Fibroblast of villous mesenchyme (primary cell): ENCODE measurements at regions not wholly inside any gene's neighbourhood (a gene's known extent, or its start where the extent isn't known, plus 50 kb on each side); places are given as distances from the start of the nearest gene placed in this dataset.

Source experiments
- DNase-seq: peaks from one replicate; pipeline ENCODE4 v3.0.0-alpha.2; 2010; ENCODE audit warnings: low read depth
- H3K4me3 ChIP-seq: 2 replicates; pipeline ENCODE4 v1.5.1; 2011; ENCODE audit warnings: low read depth, mild to moderate bottlenecking, low read length
- TF ChIP-seq, protein P1 (sequence below): IDR thresholded peaks from 2 replicates; pipeline ENCODE4 v1.5.1; 2012; ENCODE audit warnings: low read depth, mild to moderate bottlenecking, low read length; ENCODE audit not compliant: insufficient read depth

GRCh38 chr11:123251657-123252344, 56.8 kb upstream of the CLMP start:
- TF ChIP-seq, protein P1, sequence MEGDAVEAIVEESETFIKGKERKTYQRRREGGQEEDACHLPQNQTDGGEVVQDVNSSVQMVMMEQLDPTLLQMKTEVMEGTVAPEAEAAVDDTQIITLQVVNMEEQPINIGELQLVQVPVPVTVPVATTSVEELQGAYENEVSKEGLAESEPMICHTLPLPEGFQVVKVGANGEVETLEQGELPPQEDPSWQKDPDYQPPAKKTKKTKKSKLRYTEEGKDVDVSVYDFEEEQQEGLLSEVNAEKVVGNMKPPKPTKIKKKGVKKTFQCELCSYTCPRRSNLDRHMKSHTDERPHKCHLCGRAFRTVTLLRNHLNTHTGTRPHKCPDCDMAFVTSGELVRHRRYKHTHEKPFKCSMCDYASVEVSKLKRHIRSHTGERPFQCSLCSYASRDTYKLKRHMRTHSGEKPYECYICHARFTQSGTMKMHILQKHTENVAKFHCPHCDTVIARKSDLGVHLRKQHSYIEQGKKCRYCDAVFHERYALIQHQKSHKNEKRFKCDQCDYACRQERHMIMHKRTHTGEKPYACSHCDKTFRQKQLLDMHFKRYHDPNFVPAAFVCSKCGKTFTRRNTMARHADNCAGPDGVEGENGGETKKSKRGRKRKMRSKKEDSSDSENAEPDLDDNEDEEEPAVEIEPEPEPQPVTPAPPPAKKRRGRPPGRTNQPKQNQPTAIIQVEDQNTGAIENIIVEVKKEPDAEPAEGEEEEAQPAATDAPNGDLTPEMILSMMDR: no peak
- DNase-seq: peak; percentile 76
- no peak overlapping the region for H3K4me3 ChIP-seq

DNA sequence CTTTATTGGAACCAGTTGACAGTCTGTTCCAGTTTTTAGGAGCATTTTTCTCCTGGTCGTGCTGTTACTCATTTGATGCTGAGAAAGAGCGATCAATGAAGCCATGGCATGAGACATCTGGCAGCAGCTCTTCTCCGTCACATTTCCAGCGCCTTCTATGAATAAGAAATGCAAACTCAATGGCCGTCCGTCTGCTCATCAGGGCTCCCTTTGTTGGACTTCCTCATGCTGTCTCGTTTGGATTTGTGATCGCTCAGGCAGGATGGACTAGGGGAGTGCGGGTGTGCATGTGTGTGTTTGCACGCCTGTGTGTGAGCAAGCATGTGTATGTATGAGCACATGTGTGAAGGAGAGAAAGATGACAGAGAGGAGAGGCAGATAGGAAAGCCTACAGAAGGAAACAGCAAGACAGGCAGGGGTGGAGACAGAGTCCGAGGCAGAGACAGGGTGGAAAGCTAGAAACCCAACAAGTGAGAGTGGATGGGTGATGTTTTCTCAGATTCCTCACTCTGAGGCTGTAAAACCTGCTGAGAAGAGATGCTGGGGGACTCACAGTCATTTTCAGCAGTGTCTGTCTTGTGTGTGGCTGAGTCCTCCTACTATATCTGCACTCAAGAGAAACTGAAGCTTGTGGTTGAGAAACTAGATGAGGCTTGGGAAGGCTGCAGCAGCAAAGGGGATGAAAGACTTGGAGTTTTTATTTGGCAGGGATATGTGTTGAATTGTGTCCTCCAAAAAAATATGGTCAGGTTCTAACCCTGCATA, 56.0 kb upstream of the CLMP start:
- no peak for DNase-seq
- TF ChIP-seq, protein P1: no peak

GRCh38 chr11:123249354-123249753, 54.3 kb upstream of the CLMP start:
- no peak overlapping the region for H3K4me3 ChIP-seq
- TF ChIP-seq, protein P1: no peak
- DNase-seq: no peak

More for the DNA sequence above, 56.0 kb upstream of the CLMP start:
- no peak overlapping the region for H3K4me3 ChIP-seq

DNA sequence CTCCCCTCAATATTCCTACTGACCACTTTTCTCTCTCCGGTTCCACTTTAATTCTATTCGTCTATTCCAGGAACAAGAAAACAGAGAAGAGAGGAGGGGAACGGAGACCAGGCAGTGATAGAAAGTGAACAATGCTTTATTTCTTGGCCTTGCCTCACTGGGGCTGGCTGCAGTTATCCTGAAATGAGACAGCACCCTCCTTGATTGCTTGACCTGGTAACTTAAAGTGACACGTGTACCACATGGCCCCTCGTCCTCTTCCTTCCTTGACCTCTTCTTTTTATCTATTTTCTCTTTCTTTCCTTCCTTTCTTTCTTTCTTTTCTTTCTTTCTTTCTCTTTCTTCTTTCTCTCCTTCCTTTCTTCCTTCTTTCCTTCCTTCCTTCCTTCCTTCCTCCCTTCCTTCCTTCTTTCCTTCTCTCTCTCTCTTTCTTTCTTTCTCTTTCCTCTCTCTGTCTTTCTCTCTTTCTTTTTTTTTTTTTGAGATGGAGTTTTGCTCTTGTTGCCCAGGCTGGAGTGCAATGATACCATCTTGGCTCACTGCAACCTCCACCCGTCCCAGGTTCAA, 52.8 kb upstream of the CLMP start:
- TF ChIP-seq, protein P1: no peak
- DNase-seq: no peak
- no peak overlapping the region for H3K4me3 ChIP-seq

GRCh38 chr11:123247496-123247799, 52.4 kb upstream of the CLMP start:
- no peak overlapping the region for H3K4me3 ChIP-seq
- no peak for DNase-seq
- TF ChIP-seq, protein P1: no peak

DNA sequence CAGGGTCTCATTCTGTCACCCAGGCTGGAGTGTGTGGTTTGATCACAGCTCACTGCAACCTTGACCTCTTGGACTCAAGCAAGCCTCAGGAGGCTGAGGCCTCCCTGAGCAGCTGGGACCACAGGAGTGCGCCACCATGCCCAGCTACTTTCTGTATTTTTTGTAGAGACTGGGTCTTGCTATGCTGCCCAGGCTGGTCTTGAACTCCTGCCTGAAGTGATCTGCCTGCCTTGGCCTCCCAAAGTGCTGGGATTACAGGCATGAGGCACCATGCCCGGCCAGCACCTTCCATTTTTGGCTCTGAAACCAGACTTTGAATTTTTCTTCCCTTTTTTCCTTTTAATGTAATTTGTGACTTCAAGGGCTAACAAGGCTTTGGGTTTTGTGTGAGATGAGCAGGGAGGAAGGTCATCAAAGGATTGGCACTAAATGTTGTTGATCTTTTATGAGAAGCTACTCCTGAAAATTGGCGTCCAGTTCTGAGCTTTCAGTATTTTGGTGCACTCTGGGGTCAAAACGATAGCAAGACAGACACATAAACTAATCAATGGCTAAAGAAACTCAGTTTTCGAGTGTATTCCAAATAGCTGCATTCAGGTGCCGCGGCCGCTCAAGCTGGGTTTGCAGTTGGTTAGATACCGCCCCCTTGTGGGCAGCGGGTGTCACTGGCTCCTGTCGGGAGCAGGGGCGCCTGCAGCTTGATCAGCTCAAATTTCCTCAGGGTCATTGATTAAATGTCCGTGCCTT, 51.9 kb upstream of the CLMP start:
- H3K4me3 ChIP-seq: no peak overlapping the region
- peak; percentile 84 for DNase-seq
- TF ChIP-seq, protein P1: peak; percentile 99
